ENCODE measurements at regions not wholly inside any gene's neighbourhood (a gene's known extent, or its start where the extent isn't known, plus 50 kb on each side); places are given as distances from the start of the nearest gene placed in this dataset.

GRCh38 chr13:33913829-33914228 is 95.9 kb downstream of the RFC3 start:
- TF ChIP-seq TCF4 (CRISPR knock-in tag; IDR thresholded peaks at IDR 0.05; ENCODE audit: borderline replicate concordance) (peak; percentile 45; the same call in 1 of the 2 replicates), ZNF70 (CRISPR knock-in tag; IDR thresholded peaks at IDR 0.05) (no peak)
- no peak for ATAC-seq

- no peak for ATAC-seq
- TF ChIP-seq BACH2 (CRISPR knock-in tag; IDR thresholded peaks at IDR 0.05; ENCODE audit: borderline replicate concordance), result no peak
- no peak for TF ChIP-seq ZNF8 (CRISPR knock-in tag; IDR thresholded peaks at IDR 0.05)
- TF ChIP-seq TOX (CRISPR knock-in tag; IDR thresholded peaks at IDR 0.05; ENCODE audit: borderline replicate concordance), result no peak
- TF ChIP-seq ARNTL (CRISPR knock-in tag; IDR thresholded peaks at IDR 0.05; ENCODE audit: borderline replicate concordance, low read depth), result no peak
- TF ChIP-seq CSRNP3 (CRISPR knock-in tag; IDR thresholded peaks at IDR 0.05), result no peak
- no peak for TF ChIP-seq PATZ1 (CRISPR knock-in tag; IDR thresholded peaks at IDR 0.05; ENCODE audit: borderline replicate concordance)
- no peak for TF ChIP-seq RARB (CRISPR knock-in tag; IDR thresholded peaks at IDR 0.05)
- no peak for TF ChIP-seq OSR1 (CRISPR knock-in tag; IDR thresholded peaks at IDR 0.05)
- no peak for TF ChIP-seq ZFP30 (CRISPR knock-in tag; IDR thresholded peaks at IDR 0.05)
- TF ChIP-seq TSHZ2 (CRISPR knock-in tag; IDR thresholded peaks at IDR 0.05), result no peak
- TF ChIP-seq CREB5 (CRISPR knock-in tag; IDR thresholded peaks at IDR 0.05; ENCODE audit: low read depth), result no peak
- TF ChIP-seq GLIS3 (CRISPR knock-in tag; IDR thresholded peaks at IDR 0.05), result no peak
- TF ChIP-seq ZC3H10 (CRISPR knock-in tag; IDR thresholded peaks at IDR 0.05), result no peak
- TF ChIP-seq TCF4 (CRISPR knock-in tag; IDR thresholded peaks at IDR 0.05; ENCODE audit: borderline replicate concordance), result no peak
- TF ChIP-seq ESRRG (CRISPR knock-in tag; IDR thresholded peaks at IDR 0.05), result no peak
- TF ChIP-seq SNAI2 (CRISPR knock-in tag; IDR thresholded peaks at IDR 0.05), result no peak
These were observed 99.2 kb downstream of the RFC3 start for GRCh38 chr13:33917190-33917589.

GRCh38 chr13:33918199-33918932 is 100.4 kb downstream of the RFC3 start:
- TF ChIP-seq TOX (CRISPR knock-in tag; IDR thresholded peaks at IDR 0.05; ENCODE audit: borderline replicate concordance), result 0 out of 2 replicates have a peak, but pooled peaks have one; percentile 6
- no peak for TF ChIP-seq OSR1 (CRISPR knock-in tag; IDR thresholded peaks at IDR 0.05)
- no peak for TF ChIP-seq ZNF70 (CRISPR knock-in tag; IDR thresholded peaks at IDR 0.05)
- TF ChIP-seq TSHZ2 (CRISPR knock-in tag; IDR thresholded peaks at IDR 0.05), result no peak
- ATAC-seq, result peak; percentile 92

All from SK-N-SH treated with all-trans-retinoic acid at 6 μM for 48 hours (cell line).